A673 (cell line): ENCODE measurements at regions not wholly inside any gene's neighbourhood (a gene's known extent, or its start where the extent isn't known, plus 50 kb on each side); places are given as distances from the start of the nearest gene placed in this dataset.

Experiments used
- EZH2 ChIP-seq: fragments of 200-600 bp; sonication (generic); IDR thresholded peaks from 2 replicates; pipeline ENCODE4 v1.6.1; 2017; ENCODE audit warnings: borderline replicate concordance, low read depth, mild to moderate bottlenecking, mixed read lengths, antibody characterized with exemption, low read length; ENCODE audit not compliant: poor library complexity, severe bottlenecking
- TF ChIP-seq, protein P1 (sequence below): fragments of 300-800, 200-600 bp; sonication (generic); conservative IDR thresholded peaks from 2 replicates; pipeline ENCODE4 v1.5.1; 2017; ENCODE audit warnings: low read depth, mild to moderate bottlenecking, antibody characterized with exemption, low read length, moderate library complexity, mixed read lengths

DNA sequence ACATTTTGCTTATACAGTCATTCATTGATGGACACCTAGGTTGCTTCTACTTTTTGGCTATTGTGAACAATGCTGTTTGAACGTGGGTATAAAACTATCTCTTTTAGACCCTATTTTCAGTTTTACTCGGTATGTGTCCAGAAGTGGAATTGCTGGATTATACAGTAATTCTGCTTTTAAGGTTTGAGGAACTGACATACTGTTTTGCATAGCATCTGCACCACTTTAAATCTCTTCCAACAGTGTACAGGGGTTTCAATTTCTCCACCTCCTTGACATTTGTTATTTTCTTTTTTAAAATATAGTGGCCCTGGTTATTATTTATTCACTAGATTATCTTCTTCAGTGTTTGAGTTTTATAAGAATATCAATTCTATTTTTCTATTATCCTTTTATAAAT lies 116.9 kb downstream of the USP22 start:
- TF ChIP-seq, protein P1, sequence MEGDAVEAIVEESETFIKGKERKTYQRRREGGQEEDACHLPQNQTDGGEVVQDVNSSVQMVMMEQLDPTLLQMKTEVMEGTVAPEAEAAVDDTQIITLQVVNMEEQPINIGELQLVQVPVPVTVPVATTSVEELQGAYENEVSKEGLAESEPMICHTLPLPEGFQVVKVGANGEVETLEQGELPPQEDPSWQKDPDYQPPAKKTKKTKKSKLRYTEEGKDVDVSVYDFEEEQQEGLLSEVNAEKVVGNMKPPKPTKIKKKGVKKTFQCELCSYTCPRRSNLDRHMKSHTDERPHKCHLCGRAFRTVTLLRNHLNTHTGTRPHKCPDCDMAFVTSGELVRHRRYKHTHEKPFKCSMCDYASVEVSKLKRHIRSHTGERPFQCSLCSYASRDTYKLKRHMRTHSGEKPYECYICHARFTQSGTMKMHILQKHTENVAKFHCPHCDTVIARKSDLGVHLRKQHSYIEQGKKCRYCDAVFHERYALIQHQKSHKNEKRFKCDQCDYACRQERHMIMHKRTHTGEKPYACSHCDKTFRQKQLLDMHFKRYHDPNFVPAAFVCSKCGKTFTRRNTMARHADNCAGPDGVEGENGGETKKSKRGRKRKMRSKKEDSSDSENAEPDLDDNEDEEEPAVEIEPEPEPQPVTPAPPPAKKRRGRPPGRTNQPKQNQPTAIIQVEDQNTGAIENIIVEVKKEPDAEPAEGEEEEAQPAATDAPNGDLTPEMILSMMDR: no peak
- no peak for TF ChIP-seq EZH2
